WTC11 (cell line): ENCODE measurements at regions not wholly inside any gene's neighbourhood (a gene's known extent, or its start where the extent isn't known, plus 50 kb on each side); places are given as distances from the start of the nearest gene placed in this dataset.

Experiments
- CBFB ChIP-seq: sonication (generic); formaldehyde crosslinking; IDR thresholded peaks from 2 replicates; pipeline ENCODE4 v1.8.1; 2022; ENCODE audit warnings: mild to moderate bottlenecking, low read depth, missing genetic modification reagents
- CREM ChIP-seq: sonication (generic); formaldehyde crosslinking; IDR thresholded peaks from 2 replicates; pipeline ENCODE4 v1.8.1; 2022; ENCODE audit warnings: mild to moderate bottlenecking, missing genetic modification reagents, moderate library complexity
- CTCF ChIP-seq: fragments of 200-600 bp; IDR thresholded peaks from 2 replicates; pipeline ENCODE4 v1.8.0; 2022; ENCODE audit warnings: antibody characterized with exemption
- ESRRA ChIP-seq: sonication (generic); formaldehyde crosslinking; IDR thresholded peaks from 2 replicates; pipeline ENCODE4 v1.8.1; 2022; ENCODE audit warnings: mild to moderate bottlenecking, missing genetic modification reagents, borderline replicate concordance
- ETV6 ChIP-seq: sonication (generic); formaldehyde crosslinking; IDR thresholded peaks from 2 replicates; pipeline ENCODE4 v1.8.1; 2022; ENCODE audit warnings: mild to moderate bottlenecking, missing genetic modification reagents
- NFYB ChIP-seq: sonication (generic); formaldehyde crosslinking; conservative IDR thresholded peaks from 2 replicates; pipeline ENCODE4 v1.8.0; 2022; ENCODE audit warnings: low read depth, missing genetic modification reagents
- RORB ChIP-seq: fragments of 250-450 bp; sonication (Bioruptor Pico); IDR thresholded peaks from 2 replicates; pipeline ENCODE4 v1.9.0; 2021; ENCODE audit warnings: mild to moderate bottlenecking
- USF2 ChIP-seq: sonication (generic); formaldehyde crosslinking; IDR thresholded peaks from 2 replicates; pipeline ENCODE4 v1.8.1; 2023; ENCODE audit warnings: mild to moderate bottlenecking, missing genetic modification reagents, moderate library complexity
- ZNF263 ChIP-seq: sonication (generic); formaldehyde crosslinking; IDR thresholded peaks from 2 replicates; pipeline ENCODE4 v1.8.1; 2022; ENCODE audit warnings: low read depth, mild to moderate bottlenecking, moderate library complexity, missing genetic modification reagents
- TF ChIP-seq, protein P1 (sequence below): sonication (generic); formaldehyde crosslinking; IDR thresholded peaks from 2 replicates; pipeline ENCODE4 v1.8.0; 2022; ENCODE audit warnings: mild to moderate bottlenecking, missing genetic modification reagents
- TF ChIP-seq, protein P2 (sequence below): sonication (generic); formaldehyde crosslinking; IDR thresholded peaks from 2 replicates; pipeline ENCODE4 v1.8.1; 2022; ENCODE audit warnings: mild to moderate bottlenecking, missing genetic modification reagents, moderate library complexity, borderline replicate concordance
- TF ChIP-seq, protein P3 (sequence below): sonication (generic); formaldehyde crosslinking; IDR thresholded peaks from 2 replicates; pipeline ENCODE4 v1.8.1; 2023; ENCODE audit warnings: mild to moderate bottlenecking, missing genetic modification reagents, moderate library complexity

GRCh38 chr5:4532705-4533080 lies 607.4 kb upstream of the ADAMTS16 start:
- TF ChIP-seq CTCF (no peak), ESRRA (no peak), NFYB (CRISPR knock-in tag) (no peak), ETV6 (no peak), CREM (no peak), RORB (CRISPR knock-in tag) (no peak), USF2 (no peak), CBFB (no peak), ZNF263 (CRISPR knock-in tag) (no peak)
- TF ChIP-seq, protein P1, sequence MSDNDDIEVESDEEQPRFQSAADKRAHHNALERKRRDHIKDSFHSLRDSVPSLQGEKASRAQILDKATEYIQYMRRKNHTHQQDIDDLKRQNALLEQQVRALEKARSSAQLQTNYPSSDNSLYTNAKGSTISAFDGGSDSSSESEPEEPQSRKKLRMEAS (CRISPR knock-in tag) = no peak
- TF ChIP-seq, protein P2, sequence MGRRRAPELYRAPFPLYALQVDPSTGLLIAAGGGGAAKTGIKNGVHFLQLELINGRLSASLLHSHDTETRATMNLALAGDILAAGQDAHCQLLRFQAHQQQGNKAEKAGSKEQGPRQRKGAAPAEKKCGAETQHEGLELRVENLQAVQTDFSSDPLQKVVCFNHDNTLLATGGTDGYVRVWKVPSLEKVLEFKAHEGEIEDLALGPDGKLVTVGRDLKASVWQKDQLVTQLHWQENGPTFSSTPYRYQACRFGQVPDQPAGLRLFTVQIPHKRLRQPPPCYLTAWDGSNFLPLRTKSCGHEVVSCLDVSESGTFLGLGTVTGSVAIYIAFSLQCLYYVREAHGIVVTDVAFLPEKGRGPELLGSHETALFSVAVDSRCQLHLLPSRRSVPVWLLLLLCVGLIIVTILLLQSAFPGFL (CRISPR knock-in tag) = no peak
- TF ChIP-seq, protein P3, sequence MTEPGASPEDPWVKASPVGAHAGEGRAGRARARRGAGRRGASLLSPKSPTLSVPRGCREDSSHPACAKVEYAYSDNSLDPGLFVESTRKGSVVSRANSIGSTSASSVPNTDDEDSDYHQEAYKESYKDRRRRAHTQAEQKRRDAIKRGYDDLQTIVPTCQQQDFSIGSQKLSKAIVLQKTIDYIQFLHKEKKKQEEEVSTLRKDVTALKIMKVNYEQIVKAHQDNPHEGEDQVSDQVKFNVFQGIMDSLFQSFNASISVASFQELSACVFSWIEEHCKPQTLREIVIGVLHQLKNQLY (CRISPR knock-in tag) = no peak
